Cardiac muscle cell (in vitro differentiated cells and primary cell): ENCODE measurements at regions not wholly inside any gene's neighbourhood (a gene's known extent, or its start where the extent isn't known, plus 50 kb on each side); places are given as distances from the start of the nearest gene placed in this dataset.

Experiments used
- DNase-seq, 2 donors: peaks; one replicate each; pipeline versions ENCODE4 v3.0.0 to v3.0.0-alpha.2; 2010 to 2017; ENCODE audit warnings: low read depth in 1 of 2, low spot score in 1 of 2
- H3K27ac ChIP-seq: fragments of 200-600 bp; sonication (generic); 2 replicates; pipeline ENCODE4 v1.5.1; 2016
- H3K27me3 ChIP-seq: fragments of 200-600 bp; sonication (generic); 2 replicates; pipeline ENCODE4 v1.6.0; 2016; ENCODE audit warnings: control low read depth
- H3K36me3 ChIP-seq: fragments of 200-600 bp; sonication (generic); 2 replicates; pipeline ENCODE4 v1.5.1; 2016; ENCODE audit warnings: control low read depth
- H3K4me1 ChIP-seq: fragments of 200-600 bp; sonication (generic); 2 replicates; pipeline ENCODE4 v1.8.1; 2017; ENCODE audit warnings: low read depth, mild to moderate bottlenecking, mixed run types
- H3K4me3 ChIP-seq: fragments of 200-600 bp; sonication (generic); 2 replicates; pipeline ENCODE4 v1.5.1; 2016; ENCODE audit warnings: mild to moderate bottlenecking
- H3K9me3 ChIP-seq: fragments of 200-600 bp; sonication (generic); 2 replicates; pipeline ENCODE4 v1.5.1; 2017; ENCODE audit warnings: low read depth, mild to moderate bottlenecking, control low read depth
- TF ChIP-seq, protein P1 (sequence below): IDR thresholded peaks from 2 replicates; pipeline ENCODE4 v1.5.1; 2012; ENCODE audit warnings: low read depth, mild to moderate bottlenecking, low read length

DNA sequence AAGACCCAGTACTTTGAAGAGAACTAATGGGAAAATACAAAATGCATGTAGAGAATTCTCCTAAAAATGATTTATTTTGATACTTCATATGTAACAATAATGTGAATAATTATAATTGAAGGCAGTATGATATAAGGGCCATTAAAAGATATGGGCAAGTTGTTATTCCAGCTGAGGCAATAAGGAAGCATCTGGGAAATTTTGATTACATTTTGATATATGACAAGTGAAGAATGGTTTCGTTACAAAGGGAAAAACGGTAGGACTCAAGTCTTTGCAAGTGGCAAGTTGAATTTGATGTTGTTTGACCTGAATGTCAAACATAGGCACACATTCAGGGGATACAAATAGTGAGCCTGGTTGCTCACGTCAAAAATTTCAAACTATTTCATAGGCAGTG is 137.9 kb upstream of the TP63 start:
- Histone ChIP-seq H3K9me3 (no peaks in the 10 kb centered on the region), H3K36me3 (no peaks in the 10 kb centered on the region), H3K27me3 (no peaks in the 10 kb centered on the region), H3K27ac (no peak overlapping the region), H3K4me3 (no peak overlapping the region), H3K4me1 (no peaks in the 10 kb centered on the region)
- TF ChIP-seq, protein P1, sequence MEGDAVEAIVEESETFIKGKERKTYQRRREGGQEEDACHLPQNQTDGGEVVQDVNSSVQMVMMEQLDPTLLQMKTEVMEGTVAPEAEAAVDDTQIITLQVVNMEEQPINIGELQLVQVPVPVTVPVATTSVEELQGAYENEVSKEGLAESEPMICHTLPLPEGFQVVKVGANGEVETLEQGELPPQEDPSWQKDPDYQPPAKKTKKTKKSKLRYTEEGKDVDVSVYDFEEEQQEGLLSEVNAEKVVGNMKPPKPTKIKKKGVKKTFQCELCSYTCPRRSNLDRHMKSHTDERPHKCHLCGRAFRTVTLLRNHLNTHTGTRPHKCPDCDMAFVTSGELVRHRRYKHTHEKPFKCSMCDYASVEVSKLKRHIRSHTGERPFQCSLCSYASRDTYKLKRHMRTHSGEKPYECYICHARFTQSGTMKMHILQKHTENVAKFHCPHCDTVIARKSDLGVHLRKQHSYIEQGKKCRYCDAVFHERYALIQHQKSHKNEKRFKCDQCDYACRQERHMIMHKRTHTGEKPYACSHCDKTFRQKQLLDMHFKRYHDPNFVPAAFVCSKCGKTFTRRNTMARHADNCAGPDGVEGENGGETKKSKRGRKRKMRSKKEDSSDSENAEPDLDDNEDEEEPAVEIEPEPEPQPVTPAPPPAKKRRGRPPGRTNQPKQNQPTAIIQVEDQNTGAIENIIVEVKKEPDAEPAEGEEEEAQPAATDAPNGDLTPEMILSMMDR: no peak
- DNase-seq: no peak

- no peak overlapping the region for H3K27ac ChIP-seq
- no peaks in the 10 kb centered on the region for H3K9me3 ChIP-seq
- H3K4me1 ChIP-seq: no peaks in the 10 kb centered on the region
- no peak for DNase-seq
- H3K4me3 ChIP-seq: no peak overlapping the region
- TF ChIP-seq, protein P1: no peak
- no peaks in the 10 kb centered on the region for H3K27me3 ChIP-seq
- H3K36me3 ChIP-seq: no peaks in the 10 kb centered on the region
Measured at GRCh38 chr3:189494632-189495031, 136.6 kb upstream of the TP63 start.

DNA sequence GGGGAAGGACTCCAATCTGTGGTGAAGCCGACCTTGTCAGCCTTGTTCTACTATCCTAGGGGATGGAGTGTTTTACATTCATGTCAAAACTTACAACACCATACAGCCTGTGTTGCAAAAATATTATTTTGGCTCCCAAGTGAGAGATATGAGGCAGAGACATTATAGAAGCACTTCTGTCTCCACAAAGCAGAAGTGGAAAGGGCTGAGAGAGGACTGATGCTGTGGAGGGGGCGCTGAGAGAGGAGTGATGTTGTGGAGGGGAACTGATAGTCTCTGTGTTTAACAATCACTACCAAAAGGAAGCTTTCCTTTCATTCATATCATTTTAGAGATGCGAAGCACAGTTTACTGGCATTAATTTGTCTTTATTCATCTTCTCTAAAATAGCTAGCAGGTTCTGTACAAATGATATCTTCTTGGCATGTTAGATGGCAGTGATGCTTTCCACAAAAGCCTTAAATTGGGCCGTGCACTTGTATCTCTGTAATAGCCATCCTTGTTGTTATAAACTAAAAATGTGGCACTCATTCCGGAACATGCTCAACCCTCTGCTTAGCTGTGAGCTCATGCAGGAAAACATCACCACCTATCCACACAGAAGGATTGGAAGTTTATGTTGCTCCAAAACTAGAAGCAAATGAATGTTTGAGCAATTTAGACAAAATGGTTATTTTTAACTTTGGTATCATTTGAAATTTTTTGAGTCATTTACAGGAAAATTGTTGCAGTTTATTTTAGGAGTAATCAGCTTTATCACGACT is 134.6 kb upstream of the TP63 start:
- Histone ChIP-seq H3K4me1 (no peaks in the 10 kb centered on the region), H3K36me3 (no peaks in the 10 kb centered on the region), H3K9me3 (no peaks in the 10 kb centered on the region), H3K4me3 (no peak overlapping the region), H3K27me3 (no peaks in the 10 kb centered on the region), H3K27ac (no peak overlapping the region)
- no peak for DNase-seq
- TF ChIP-seq, protein P1: no peak

DNA sequence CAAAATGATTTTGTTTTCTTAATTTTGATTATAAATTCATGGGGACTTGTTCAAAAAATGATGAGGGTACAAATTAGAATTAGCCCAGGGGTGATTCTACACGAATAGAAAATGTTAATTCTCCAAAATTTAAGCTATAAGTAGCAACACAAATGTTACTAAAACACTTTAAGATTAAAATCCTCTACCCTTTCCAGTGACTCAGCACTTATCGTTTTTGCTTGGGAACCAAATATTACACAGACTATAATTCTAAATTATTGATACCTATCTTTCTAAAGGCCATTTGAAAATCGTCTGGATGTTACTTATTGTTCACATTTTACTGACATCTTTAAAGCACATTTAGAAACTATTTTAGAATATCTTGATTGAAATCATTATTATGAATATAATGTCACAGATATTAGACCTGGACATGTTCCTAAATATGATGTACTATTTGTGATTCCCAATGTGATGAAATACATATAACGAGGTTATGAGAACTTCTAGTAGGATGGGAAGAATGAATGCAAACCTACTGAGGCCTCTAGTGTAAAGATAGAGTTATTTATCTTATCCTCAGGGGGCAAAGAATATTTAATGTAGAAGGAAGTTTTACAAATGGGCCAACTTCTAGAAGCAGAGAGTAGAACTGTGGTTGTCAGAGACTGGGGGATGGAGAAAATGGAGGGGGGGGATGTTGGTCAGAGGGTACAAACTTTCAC is 132.0 kb upstream of the TP63 start:
- H3K4me1 ChIP-seq: no peaks in the 10 kb centered on the region
- H3K36me3 ChIP-seq: no peaks in the 10 kb centered on the region
- H3K4me3 ChIP-seq: no peak overlapping the region
- H3K9me3 ChIP-seq: no peaks in the 10 kb centered on the region
- TF ChIP-seq, protein P1: no peak
- H3K27me3 ChIP-seq: no peaks in the 10 kb centered on the region
- no peak for DNase-seq
- H3K27ac ChIP-seq: no peak overlapping the region

DNA sequence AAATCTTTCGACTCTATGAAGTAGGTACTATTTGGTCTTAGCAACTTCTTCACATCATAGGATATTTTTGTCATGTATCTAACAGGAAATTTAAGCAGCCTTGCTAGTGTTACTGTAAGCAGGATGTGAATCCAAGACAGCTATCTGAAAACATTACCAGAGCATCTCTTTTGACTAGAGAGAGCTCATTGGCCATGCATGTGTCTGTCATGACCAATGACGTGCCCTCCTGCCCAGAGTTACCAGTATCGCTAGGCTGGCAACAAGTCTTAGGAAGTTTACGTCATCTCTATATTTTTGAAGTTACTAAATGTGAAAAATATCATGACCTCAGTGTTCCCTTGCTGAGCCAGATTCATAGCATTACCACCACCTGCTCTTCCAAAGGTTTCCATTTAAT is 130.9 kb upstream of the TP63 start:
- TF ChIP-seq, protein P1: no peak
- no peaks in the 10 kb centered on the region for H3K36me3 ChIP-seq
- no peaks in the 10 kb centered on the region for H3K9me3 ChIP-seq
- H3K4me1 ChIP-seq: no peaks in the 10 kb centered on the region
- DNase-seq: no peak
- peaks cover 3% of the 10 kb centered on the region for H3K27me3 ChIP-seq
- H3K4me3 ChIP-seq: no peak overlapping the region
- H3K27ac ChIP-seq: no peak overlapping the region
